COLO668 (cell line): ENCODE measurements at regions not wholly inside any gene's neighbourhood (a gene's known extent, or its start where the extent isn't known, plus 50 kb on each side); places are given as distances from the start of the nearest gene placed in this dataset.
A peak's percentile ranks its signal among the peaks of the same experiment; 100 is the strongest.

Source experiments
- DNase-seq: peaks from one replicate; lab custom pipeline; 2025; ENCODE audit not compliant: unreplicated experiment; lab: John Stamatoyannopoulos, UW

GRCh38 chr13:47523771-47524170 is 477.3 kb downstream of the SUCLA2 start:
- no peak for DNase-seq

GRCh38 chr13:47521890-47522487 is 479.1 kb downstream of the SUCLA2 start:
- DNase-seq = no peak

- DNase-seq = no peak
These were observed 481.4 kb downstream of the SUCLA2 start for GRCh38 chr13:47519626-47520025.

DNA sequence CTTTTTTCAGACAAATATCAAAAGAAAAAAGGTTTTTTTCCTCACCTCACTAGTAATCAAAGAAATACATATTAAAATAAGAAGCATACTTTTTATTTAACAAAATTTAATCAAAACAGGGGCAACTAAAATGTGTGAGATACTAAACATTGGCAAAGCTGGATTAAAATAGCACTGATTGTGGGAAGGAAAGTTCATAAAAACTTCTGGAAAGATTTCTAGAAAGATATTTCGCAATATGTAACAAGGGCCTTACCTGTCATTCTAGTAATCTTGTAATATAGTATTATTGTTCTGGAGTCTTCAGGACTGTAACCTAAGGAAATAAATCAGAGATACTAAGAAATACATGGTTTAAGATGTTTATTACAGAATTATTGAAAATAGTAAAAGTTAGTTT is 482.5 kb downstream of the SUCLA2 start:
- DNase-seq = no peak

- DNase-seq = no peak
These were observed 489.4 kb downstream of the SUCLA2 start for GRCh38 chr13:47511647-47512046.

DNA sequence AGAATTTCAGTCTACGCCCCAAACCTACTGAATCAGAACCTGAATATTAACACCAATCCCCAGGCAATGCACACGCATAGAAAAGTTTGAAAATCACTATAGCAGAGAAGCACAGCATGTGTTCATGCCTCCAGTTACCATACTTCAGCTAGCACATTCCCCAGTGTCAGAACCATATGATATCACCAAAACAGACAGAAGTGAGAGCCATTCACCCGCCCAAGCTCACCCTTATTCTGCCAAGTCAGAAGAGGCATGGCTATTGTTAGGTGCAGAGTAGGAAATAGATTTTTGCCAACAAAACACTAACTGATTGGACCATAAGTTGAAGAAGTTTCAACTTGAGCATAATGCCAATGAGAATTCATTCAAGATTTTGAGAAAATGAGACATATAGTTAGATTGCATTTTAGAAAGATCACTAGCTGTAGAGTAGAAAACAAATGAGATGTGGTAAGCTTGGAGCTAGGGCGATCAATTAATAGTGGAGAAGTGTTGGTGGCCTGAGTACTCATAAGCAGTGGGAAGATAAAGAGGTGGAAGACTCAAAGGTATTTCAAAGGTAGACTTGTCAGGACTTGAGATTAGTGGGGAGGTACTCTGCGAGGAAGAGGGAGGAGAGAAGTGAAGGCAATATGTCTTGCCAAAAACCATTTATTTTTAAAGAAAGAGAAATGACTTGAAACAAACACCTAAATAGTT is 492.4 kb downstream of the SUCLA2 start:
- DNase-seq = no peak

DNA sequence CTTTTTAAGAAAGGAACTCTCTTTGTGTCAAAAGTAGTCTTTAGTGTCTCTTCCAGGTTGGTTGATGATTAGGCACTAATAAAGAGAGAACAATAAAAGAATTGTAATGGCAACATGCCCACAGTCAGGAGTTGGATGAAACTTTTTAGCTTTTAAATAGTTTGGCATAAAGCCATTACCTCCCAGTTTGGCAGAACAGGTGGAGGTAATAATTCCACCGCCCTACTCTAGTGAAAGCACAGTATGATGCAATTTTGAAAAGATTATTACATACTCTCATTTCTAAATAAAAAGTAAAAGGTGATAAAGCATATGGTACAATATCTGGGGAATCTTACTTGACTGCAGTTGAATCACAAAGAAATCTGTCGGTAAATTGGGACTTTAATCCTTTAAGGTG is 497.6 kb downstream of the SUCLA2 start:
- DNase-seq = no peak

DNA sequence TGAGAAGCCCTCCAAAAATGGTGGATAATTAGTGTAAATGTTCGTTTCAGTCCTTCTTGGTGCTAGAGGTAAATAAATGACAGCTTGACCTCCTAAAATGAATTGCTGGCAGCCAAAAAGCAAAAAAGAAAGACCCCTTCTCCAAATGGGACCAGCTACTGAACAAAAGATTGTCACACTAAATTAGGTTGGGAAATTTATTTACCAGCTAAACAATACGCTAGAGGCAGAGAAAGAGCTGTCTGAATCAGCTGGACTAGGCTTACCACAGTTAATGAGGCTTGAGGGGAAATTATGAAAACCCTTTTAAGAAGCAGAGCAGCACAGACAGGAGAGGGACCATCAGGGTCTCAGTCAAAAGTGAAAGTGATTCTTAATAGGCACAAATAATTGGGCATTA is 498.9 kb downstream of the SUCLA2 start:
- no peak for DNase-seq

GRCh38 chr13:47499358-47500150 is 501.5 kb downstream of the SUCLA2 start:
- no peak for DNase-seq

GRCh38 chr13:47484548-47484947 is 516.5 kb downstream of the SUCLA2 start:
- DNase-seq = peak; percentile 84

DNA sequence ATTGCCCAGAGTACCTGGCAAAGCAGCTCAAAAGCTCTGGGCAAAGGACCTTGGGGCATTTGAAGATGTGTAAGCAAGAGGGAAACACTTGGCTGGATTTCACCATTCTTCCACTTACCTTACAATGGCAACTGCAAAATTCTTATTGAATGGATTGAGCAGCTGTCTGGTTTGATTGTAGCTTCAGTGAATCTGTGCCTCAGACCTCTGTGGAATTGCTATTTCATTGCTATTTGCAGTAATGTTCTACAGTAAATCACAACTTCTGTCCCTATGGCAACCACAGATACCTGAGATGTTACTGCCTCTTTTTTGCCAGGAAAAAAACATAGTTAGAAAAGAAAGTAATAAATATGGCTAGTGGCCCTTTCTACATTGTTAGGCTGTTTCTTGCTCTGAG is 519.5 kb downstream of the SUCLA2 start:
- no peak for DNase-seq

DNA sequence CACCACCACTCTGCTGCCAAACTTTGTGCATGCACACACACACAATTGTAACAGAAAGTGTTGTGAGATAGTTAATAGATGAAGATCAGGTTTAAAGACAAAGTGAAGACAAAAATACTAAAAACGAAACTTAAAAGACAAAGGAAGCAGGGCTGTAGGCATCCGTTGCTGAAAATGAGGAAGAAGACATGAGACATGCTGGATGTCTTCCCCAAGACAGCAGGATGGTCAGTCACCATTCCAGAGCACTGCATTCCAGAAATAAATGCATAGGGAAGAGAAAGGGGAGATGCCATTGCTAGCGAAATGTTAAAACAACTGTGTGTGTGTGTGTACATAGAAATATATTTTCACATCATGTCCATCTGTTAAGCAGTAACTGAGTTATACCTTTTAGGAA is 520.1 kb downstream of the SUCLA2 start:
- no peak for DNase-seq

GRCh38 chr13:47480121-47480520 is 521.0 kb downstream of the SUCLA2 start:
- no peak for DNase-seq

DNA sequence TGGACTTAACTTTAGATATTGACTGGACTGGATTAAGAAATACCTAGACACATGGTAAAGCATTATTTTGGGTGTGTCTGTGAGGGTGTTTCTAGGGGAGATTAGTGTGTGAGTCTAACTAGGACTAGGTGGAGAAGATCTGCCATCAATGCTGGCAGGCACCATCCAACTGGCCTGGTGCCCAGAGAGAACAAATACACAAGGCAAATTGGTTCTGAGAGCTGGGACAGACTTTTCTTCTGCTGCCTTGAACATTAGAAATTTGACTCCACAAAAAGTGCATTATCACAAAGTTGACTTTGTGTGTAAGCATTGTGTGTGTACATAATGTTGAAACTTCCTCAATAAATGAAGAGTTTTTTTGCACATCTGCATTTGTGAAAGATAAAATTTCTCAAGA is 522.1 kb downstream of the SUCLA2 start:
- DNase-seq = peak; percentile 62

- no peak for DNase-seq
These were observed 525.6 kb downstream of the SUCLA2 start for GRCh38 chr13:47475441-47475948.

- no peak for DNase-seq
These were observed 526.2 kb downstream of the SUCLA2 start for GRCh38 chr13:47474839-47475238.

DNA sequence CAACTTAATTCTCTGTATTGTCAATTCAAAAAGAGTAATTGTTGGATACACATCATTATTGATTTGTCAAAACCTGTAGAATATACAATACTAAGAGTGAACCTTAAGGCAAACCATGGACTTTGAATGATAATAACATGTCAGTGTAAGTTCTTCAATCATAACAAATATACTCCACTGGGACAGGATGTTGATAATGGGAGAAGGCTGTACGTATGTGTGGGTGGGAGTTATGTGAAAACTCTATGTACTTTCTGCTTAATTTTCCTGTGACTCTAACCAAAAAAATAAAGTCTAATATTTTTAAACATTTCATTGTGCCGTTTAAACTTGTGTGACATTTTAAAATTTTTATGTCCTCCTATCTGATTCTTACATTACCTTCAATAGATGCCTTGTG is 526.7 kb downstream of the SUCLA2 start:
- DNase-seq = no peak

DNA sequence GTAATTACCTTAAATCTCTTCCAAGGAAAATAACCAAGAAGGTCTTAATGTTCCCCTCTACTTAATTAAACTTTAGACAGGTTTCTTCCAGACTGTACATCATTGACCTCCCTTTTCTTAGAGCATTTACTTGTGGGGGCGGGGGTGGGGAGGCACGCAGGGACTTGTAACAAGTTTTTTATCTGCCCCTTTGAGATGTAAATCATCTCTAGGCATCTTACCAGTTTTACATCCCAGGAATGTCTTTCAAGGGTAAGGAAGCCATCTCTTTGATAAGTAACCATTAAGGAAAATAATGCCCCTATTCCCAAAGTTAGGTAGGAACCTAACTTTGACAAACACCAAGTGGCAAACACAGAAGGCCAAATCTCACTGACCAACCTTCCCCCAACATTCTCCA is 528.6 kb downstream of the SUCLA2 start:
- no peak for DNase-seq

DNA sequence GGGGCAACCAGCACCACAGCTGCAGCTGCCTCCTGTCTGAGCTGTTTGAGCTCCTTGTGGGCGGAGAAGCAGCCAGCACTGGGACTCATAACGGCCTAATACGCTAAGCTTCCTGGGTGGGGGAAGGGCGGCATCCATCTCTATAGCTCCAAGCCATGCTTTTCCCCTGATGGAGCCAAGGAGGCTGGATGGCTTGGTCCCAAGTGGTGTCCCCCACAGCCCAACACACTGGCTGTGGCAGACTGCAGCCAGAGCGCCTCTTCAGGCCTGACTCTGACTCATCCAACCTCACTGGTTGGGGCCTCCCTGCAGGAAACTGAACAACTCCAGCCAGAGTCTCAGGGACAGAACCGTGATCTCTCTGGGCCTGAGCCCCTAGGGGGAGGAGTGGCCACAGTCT is 537.3 kb downstream of the SUCLA2 start:
- no peak for DNase-seq

GRCh38 chr13:47463002-47463401 is 538.1 kb downstream of the SUCLA2 start:
- DNase-seq = no peak

DNA sequence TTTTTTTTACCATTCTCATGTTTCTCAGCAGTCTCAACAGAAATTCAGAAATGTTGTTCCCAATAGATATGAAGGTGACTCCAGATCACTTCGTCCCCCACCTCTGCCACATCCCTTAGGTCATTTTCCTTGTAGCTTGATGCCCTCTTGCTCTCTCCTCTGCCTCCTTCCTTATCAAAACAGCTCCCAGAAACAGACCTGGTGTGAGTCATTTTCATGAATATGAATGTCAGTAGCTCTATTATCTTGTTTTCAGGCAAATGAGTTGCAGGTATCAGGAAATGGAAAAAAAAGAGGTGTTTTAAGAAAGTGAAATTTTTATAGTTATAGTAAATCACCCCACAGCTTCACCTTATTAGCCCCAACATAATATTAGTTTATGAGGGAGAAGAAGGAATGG is 539.3 kb downstream of the SUCLA2 start:
- no peak for DNase-seq

DNA sequence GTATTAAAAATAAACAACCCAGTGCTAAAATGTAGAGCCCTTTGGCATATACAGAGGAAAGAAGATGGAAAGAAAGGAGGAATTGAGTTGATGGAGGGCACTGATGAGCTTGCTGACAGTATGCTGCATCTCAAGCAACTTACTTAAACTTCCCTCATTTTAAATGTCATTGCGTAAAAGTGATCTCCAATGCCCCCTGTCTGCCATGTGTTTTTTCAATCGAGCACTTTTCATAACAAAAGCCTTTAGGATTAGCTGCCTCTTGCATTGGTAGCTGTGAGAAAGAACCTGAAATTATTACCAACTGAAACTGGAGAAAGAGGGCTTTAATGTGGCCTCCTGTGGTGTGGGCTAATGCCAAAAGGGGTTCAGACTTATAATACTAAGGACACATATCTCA is 541.6 kb downstream of the SUCLA2 start:
- DNase-seq = no peak
